ENCODE measurements at regions not wholly inside any gene's neighbourhood (a gene's known extent, or its start where the extent isn't known, plus 50 kb on each side); places are given as distances from the start of the nearest gene placed in this dataset.

DNA sequence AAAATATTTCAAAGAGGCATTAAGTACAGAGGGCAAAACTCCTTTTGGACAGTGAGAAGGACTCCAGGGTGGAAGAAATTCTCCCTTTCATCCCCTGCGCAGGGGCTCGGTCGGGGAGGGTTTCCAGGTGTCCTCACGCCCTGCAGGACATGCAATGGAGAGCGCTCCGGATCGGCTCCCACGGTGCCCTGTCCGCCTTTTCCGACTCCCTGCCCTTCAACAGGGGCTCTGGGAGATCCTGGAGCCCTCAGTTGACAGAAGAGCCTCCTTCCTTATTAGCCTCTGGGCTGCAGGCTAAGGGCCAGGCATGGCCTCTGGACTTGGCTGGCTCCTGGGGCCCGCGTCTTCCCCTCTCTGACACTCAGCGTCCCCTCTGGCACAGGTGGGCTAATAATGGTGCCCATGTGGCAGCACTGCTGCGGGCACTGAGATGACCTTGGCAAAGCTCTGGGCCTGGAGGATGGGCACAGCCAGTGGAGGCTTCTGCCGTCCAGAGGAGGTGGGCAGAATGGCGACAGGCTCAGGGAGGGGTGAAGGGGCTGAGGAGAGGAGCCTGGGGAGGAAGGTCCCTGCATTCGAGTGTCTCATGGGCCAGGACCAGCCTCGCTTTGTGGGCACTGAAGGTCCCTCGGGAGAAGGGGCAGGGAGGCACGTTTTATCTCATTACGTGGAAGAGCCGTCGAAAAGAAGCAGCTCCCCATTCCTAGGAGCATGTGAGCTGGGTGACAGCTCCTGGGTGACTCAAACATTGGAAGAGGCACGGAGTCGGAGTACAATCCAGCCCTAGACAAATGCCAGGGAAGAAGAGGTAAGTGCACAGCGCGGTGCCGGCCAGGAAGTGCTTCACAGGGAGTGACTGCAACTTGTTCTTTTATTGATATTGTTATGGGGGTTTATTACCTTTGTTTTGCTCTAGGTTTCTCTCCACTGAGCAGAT, 161.7 kb downstream of the IRF8 start:
- no peak for DNase-seq (ENCODE audit: low read depth in 2 of 2)

DNA sequence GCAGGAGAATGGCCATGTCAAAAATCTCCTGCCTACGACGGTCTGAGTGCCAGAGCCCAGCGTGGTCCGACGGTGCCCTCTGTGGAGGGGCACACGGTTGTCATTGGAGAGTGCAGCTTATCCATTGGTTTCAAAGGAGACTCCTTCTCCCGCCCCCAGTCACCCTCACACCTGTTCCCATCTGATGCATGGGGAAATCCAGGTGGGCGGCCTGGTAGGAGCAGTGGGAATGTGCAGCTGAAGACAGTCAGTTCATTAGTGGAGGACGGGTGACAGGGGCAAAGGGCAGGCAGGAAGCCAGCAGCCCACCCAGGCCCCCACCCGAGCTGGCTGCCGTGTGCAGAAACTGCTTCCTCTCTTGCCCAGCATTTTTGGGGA, 162.3 kb downstream of the IRF8 start:
- no peak for DNase-seq (ENCODE audit: low read depth in 2 of 2)

DNA sequence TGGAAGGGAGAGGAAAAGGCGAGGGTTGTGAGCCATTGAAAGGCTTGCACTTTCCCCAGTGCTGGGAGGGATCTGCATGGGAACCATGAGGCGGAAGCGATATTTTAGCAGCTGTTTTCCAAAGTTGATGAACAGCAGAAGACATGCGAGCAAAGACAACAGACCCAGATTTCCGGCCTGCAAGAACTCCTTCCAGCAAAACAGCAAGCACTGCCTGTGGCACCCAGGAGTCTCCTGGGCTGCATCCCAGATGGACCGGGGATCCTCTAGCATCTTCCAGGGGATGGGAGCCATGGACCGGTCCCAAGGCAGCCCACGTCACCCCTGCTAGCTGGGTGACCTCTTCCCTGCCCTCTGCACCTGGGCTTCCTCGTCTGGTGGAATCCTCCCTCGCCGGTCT, 162.8 kb downstream of the IRF8 start:
- DNase-seq (ENCODE audit: low read depth in 2 of 2), result no peak

DNA sequence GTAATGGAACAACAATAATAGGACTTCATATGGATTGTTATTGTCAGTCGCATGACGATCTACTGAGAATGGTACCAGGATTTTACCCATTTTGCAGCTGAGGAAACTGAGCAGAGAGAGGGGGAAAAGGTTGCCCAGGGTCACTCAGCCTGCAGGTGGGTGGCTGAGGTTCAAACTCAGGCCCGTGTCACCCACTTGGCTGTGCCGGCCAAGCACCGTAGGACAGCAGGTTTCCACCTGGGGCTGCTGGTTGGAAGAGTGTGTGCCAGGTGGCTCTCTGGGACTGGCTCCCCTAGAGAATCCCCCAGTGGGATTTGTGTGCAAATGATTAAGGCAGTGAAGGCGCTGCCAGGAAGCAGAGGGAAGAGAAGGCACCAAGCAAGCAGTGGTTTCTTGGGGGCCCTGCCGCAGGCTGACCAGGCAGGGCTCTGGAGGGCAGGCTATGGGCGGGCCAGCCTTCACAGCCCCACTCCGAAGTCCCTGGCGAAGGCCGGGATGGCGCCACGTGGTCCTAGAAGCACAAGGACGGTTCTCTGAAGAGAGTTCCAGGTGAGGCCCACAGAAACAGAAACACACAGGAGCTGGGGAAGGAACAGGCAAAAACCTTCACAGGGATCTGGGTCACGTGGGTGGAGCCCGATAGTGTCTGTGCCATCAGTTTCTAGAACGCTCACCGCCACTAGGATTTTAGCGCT, 163.5 kb downstream of the IRF8 start:
- DNase-seq (ENCODE audit: low read depth in 2 of 2), result no peak

DNA sequence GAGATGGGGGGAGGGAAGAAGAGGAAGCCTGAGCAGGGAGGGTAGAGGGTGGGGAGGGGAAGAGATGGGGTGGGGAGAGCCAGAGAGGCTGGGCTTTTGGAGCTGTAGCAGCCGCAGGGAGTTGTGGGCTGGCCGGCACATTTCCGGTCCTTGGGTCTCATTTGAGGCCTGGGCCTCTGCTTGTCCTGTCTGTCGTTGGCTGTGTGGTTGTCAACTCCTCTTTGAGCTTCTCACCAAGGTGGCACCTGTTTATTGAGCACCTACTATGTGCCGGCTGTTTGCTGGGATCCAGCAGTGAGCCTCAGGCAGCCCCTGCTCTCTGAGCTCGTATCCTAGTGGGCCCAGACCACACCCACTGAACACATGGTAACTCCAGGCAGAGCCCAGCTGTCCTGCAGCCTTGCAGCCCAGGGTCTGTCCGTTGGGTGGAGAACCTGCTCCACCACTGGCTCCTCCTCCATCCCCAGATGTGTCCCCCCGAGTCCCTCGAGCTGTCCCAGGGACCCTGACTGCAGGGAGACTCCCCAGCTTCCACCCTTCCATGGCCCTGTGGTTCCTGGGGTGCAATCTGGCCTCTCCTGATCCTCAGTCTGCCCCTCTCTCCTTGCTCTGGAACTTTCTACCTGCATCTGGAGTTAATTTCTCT, 164.9 kb downstream of the IRF8 start:
- DNase-seq (ENCODE audit: low read depth in 2 of 2), result no peak

DNA sequence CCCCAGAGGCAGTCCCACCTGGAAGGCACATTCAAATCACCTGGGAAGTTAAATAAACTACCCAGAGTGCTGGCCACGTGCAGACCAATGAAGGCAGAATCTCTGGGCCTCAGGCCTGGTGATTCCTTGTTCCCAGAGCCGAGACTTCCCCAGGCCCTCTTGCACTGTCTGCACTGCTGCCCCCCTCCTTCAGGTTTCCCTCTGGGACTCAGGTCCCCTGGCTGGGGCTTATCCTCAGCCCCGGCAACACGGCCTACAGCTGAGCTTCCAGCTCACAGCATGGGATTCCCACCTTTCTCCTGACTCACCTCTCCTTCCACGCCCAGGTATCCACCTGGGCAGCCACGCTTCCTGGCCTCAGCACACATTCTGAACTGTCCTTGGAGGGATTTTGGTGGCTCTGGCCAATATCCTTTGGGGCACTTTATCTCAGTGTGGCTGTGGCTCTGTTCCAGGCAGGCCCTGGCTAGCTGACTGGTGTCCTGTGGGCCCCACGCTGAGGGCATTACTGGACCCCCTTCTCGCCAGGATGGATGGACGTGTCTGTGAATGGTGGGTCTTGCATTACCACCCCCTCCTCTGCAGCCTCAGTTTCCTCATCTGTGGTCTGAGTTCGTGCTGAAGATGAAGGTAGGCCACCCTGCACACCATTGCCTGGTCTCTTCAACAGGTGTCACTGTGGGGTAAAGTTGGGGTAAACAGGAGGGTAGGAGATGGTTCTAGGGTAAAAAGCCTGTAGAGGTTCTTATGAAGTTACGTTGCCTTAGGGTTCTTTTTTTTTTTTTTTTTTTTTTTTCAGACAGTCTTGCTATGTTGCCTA, 165.7 kb downstream of the IRF8 start:
- DNase-seq (ENCODE audit: low read depth in 2 of 2), result no peak

DNA sequence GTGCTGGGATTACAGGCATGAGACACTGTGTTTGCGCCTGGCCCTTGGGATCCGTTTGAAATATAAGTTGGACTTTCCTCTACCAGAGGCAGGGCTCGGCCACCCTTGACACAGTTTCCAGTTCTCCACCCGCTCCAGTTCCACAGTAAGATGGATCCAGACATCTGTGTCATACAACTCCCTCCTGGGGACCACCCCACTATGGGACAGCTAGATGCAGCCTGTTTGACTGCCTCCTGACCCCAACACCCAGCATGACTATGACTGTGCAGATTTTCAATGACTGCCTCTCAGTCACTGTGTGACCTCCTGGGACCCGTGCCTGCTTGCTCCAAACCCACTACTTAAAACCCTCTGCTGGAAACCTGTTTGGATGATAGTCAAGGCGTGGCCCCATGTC, 166.7 kb downstream of the IRF8 start:
- no peak for DNase-seq (ENCODE audit: low read depth in 2 of 2)

DNA sequence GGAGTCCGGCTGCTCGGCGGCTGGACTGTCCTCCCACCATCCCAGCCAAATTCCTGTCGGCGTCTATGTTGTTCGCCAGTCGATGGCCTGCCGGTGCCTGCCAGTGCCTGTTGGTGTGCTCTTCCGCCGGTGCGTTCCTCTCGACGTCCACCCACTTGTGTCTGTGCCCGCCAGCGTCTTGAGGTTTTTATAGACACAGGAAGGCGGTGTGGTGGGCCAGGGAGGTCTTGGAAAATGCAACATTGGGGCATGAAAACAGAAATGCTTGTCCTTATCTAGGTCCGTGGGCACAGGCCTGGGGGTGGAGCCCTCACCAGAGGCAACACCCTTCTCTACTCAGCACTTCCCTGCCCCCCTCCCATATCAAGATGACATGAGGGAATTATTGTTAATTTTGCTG, 167.8 kb downstream of the IRF8 start:
- DNase-seq (ENCODE audit: low read depth in 2 of 2), result no peak

DNA sequence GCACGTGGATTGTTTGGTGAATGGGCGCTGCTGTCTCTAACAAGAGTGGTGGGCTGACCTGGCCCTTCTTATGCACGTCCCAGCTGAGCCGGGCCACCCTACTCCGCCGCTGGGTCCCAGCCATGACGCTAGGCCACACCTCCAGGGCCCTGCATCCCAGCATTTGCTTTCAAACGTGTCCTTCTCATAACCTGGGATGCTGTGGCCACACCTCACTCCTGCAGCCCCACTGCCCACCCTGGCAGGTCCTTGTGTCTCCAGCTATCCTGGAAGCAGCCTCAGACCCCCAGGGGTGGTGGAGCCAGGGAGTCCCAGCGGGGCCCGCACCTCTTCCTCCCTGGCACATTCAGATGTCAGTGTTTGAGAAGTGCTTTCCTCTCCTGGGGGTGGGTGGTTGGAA, 168.6 kb downstream of the IRF8 start:
- no peak for DNase-seq (ENCODE audit: low read depth in 2 of 2)

DNA sequence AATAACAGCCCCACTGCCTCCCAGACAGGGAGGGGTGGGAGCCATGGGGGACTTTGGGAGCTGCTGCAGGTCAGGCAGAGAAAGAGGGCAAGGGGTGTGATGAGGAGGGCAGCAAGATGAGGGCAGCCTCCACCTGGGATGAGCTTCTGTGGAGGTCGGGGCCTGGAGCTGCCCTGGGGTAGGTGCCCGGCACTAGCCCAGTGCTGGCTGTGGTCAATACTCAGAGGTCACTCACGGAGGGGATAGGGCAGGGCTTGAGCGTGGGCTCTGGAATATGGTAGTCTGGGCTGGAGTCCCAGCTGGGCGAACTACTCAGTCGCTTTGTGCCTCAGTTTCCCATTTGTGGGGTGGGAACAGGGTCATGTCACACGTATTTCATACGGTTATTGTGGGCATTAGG, 169.0 kb downstream of the IRF8 start:
- no peak for DNase-seq (ENCODE audit: low read depth in 2 of 2)

DNA sequence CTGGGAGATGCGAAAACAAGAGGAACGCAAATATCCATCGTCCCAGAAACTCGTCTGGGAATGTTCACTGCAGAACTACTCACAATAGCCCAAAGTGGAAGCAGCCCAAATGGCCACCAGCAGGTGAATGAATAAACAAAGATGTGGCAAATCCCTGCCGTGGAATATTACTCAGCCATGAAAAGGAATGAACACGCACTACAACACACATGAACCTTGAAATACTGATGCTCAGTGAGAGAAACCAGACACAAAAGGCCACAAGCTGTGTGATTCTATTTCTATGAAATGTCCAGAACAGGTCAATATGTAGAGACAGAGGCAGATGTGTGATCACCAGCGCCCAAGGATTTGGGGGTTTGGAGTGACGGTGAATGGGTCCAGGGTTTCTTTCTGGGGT, 169.8 kb downstream of the IRF8 start:
- DNase-seq (ENCODE audit: low read depth in 2 of 2), result no peak

DNA sequence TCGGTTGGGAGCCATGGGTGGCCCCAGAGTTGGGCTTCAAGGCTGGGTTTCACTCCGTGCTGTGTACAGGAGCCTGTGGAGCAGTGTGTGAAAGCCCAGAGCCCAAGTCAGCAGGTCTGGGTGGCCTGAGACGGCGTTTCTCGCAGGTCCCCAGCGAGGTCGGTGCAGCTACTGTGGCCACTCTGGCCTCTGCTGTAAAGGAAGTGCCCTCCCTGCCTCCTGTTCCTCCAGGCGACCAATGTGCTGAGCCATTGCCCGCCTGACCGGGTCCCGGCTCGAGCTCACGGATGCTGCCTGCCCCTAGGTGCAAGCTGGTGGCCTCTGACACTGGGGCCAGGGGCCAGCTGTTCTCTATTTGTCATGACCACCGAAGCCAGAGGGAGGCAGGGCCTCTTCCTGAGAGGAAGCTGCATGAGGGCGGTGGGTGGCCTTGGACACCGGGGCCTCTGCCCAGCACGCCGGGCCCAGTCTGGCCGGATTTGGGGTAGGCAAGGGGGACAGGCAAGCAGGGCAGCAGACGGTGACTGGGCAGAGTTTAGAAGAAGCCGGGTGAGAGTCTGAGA, 170.9 kb downstream of the IRF8 start:
- no peak for DNase-seq (ENCODE audit: low read depth in 2 of 2)

DNA sequence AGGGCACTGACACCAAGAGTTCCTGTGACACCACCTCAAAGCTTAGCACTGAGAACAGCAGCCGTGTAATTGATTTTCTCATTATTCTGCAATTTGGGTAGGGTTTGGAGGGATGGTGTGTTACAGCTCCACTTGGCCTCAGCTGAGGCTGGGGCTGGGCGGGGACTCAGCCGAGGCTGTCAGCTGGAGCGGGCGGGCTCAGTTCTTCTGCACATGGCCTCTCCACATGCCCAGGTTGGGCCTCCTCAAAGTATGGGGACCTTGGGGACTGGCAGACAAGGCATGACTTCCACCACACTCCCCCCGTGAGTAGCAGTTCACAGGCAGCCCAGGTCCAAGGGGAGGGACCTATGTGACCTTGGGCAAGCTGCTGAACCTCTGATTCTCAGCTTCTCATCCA, 171.5 kb downstream of the IRF8 start:
- no peak for DNase-seq (ENCODE audit: low read depth in 2 of 2)

DNA sequence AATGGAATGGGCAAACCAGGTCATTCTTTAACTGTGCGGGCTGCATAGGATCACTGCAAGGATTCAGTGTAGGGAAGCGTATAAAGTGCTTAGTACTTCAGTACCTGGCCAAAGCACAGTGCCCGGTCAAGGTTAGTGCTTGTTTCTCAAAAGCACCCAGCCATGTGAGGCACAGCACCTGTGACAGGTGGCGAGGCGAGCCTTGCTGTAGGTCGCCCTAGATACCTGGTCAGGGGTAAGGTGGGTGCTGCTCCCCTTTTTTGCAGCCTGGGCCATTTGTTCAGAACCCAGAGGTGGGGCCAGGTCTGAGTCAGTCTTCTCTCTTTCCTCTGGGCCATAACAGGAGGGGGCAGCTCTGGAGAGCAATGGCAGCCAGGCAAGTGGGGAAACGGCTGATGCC, 172.0 kb downstream of the IRF8 start:
- DNase-seq (ENCODE audit: low read depth in 2 of 2), result no peak

DNA sequence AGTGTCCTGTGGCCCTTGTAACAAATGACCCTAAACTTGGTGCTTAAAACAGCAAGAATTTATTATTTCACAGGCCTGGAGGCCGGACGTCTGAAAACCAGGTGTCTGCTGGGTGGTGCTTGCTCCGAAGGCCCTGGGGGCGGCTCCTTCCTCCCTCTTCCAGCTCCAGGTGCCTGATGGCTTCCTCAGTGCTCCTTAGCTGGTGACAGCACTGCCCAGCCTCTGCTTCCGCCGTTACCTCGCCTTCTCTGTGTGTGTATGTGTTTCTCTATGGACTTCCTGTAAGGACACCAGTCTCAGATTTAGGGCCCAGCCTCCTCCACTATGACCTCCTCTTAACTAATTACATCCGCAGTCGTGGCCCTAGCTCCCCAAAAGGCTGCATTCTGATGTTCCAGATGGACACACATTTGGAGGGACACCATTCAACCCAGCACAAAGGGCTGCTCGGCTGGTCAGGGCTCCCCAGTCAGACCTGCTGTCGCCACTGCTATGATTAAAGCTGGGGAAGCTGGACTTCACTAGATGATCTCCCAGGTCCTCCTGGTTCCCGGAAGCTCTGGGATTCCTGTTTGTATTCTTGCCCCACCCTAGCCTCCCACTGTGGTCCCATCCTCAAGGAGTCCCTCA, 172.8 kb downstream of the IRF8 start:
- no peak for DNase-seq (ENCODE audit: low read depth in 2 of 2)

DNA sequence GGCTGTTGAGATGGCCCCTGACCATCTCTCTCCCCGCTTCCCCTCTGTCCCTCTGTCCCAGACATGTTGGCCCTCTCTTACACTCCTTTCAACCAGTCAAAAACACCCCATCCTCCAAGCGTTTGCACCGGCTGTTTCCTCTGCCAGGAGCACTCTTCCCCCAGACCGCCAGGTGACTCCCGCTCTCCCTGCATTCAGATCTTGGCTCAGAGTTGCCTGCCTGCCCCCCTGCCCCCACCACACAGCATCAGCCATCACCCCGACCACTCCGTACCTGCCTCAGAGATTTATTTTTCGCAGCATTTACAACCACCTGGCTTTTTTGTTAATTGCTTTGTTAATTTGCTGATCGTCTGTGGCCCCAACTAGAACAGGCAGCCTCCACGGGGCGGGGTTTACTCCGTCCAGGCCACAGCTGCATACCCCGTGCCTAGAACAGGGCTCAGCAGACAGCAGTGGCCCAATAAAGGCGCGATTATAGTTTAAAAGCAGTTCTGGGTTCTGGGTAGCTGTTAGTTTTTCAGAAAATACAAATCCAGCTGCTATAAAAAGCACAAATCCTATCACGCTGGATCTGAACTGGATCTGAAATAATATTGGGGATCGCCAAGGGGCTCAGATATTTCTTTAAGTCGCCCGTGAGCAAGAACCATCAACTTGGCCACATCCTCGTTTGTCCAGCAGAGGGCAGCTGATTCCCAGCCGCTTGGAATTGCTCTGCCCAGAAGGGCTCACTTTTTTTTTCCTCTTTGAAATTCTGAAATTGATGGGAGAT, 173.6 kb downstream of the IRF8 start:
- peak in 1 of 2 donors; percentile 7 for DNase-seq (ENCODE audit: low read depth in 2 of 2)

DNA sequence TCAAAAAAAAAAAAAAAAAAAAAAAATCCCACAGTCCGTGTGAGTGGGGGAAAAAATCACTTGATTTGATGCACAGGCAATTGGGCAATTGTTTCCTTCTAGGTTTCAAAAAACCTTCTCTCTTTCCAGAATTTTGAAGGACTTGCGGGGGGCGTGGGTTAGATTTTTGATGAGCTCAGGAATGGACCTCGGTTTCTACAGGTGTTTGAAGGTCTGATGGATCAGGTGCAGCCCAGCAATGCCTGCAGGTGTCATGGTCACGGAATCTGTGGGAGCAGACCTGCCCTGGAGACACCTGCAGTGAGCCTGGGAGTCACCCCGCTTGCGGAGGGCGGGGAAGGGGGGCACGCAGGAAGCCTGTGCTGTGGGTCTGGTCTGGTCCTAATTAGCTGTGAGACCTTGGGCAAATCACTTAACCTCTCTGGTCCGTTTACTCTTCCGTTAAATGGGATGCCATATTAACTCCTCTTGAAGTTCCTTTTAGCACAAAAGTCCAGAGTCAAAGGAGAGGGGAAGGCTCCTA, 174.2 kb downstream of the IRF8 start:
- no peak for DNase-seq (ENCODE audit: low read depth in 2 of 2)

DNA sequence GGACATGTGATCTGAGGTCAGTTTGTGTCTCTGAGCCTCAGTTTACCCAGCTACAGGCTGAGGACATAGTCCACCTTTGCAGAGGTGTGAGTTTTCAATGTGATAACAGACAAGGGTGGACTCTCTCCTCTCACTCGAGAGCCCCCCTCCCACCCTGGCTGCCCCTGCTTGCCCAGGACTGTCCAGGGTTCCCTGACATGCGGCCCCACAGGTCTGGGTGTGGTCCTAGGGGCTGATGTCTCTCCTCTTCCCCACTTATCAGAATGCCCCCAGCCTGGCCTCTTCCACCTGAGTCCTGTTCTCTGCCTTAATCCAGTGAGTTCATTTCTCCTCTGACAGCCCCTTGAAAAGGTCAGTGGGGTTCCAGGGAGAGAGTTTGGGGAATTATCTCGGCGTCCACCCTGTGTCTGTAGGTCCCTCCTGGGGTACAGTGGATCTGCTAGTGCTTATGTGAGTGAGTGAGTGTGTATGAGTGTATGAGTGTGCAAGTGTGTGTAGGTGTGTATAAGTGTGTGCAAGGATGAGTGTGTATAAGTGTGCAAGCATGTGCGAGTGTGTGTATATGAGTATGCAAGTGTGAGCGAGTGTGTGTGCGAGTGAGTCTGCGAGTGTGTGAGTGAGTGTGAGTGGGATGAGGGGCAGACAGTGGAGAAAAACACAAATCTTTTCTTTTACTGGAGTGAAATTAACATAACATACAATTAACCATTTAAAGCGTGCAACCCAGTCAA, 175.0 kb downstream of the IRF8 start:
- DNase-seq (ENCODE audit: low read depth in 2 of 2), result no peak

Data from stimulated activated CD8-positive, alpha-beta memory T cell treated with anti-CD3 and anti-CD28 coated beads, Interleukin-7, amount 100 ng/mL, for 1 hour (primary cell).